ENCODE measurements at regions not wholly inside any gene's neighbourhood (a gene's known extent, or its start where the extent isn't known, plus 50 kb on each side); places are given as distances from the start of the nearest gene placed in this dataset.
"Not testable (repeated sequence)": the region's sequence is repeated elsewhere in the genome, so short reads cannot be mapped to it uniquely, and the experiment has no call there.

DNA sequence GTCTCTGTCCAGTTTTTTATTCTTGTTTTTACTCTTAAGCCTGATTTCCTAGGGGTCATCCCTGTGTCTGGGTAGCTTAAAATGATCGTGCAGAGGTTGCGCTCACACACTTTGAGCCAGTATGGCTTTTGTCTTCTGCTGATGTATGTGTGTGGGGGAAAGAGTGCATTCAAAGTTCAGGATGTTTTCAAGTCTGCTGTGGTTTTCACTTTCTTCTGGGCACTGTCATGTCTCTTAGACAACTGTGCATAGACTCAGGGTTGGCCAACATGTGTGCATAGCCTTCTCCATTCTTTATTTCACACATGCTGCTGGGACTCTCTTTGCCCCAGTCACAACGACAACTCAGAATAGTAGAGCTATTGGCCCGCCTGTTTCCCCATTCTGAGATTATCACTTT, 139.1 kb downstream of the WNT7A start:
- no peaks in the 10 kb centered on the region for H3K4me1 Mint-ChIP-seq (ENCODE audit: low read depth, unreplicated experiment)
- H3K27me3 Mint-ChIP-seq (ENCODE audit: unreplicated experiment): no peaks in the 10 kb centered on the region
- no peak for TF ChIP-seq CTCF (IDR thresholded peaks at IDR 0.05; ENCODE audit: partially characterized antibody, unreplicated experiment)
- no peak overlapping the region for H3K27ac Mint-ChIP-seq (ENCODE audit: unreplicated experiment)
- no peak for DNase-seq
- H3K4me3 Mint-ChIP-seq (ENCODE audit: unreplicated experiment): no peak overlapping the region
- H3K36me3 Mint-ChIP-seq (ENCODE audit: unreplicated experiment): peaks cover 10% of the 10 kb centered on the region
- peaks cover 4% of the 10 kb centered on the region for H3K9me3 Mint-ChIP-seq (ENCODE audit: unreplicated experiment)

DNA sequence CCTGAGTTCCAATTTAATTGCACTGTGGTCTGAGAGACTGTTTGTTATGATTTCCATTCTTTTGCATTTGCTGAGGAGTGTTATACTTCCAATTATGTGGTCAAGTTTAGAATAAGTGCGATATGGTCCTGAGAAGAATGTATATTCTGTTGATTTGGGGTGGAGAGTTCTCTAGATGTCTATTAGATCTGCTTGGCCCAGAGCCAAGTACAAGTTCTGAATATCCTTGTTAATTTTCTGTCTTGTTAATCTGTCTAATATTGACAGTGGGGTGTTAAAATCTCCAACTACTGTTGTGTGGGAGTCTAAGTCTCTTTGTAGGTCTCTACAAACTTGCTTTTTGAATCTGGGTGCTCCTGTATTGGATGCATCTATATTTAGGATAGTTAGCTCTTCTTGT, 146.1 kb downstream of the WNT7A start:
- not testable (repeated sequence) for H3K27me3 Mint-ChIP-seq (ENCODE audit: unreplicated experiment); DNase-seq; H3K9me3 Mint-ChIP-seq (ENCODE audit: unreplicated experiment); H3K4me1 Mint-ChIP-seq (ENCODE audit: low read depth, unreplicated experiment); H3K4me3 Mint-ChIP-seq (ENCODE audit: unreplicated experiment); H3K27ac Mint-ChIP-seq (ENCODE audit: unreplicated experiment)
- H3K36me3 Mint-ChIP-seq (ENCODE audit: unreplicated experiment): peaks cover 12% of the 10 kb centered on the region

- H3K4me3 Mint-ChIP-seq (ENCODE audit: unreplicated experiment): no peak overlapping the region
- no peak for DNase-seq
- H3K27ac Mint-ChIP-seq (ENCODE audit: unreplicated experiment): no peak overlapping the region
- no peak for TF ChIP-seq CTCF (IDR thresholded peaks at IDR 0.05; ENCODE audit: partially characterized antibody, unreplicated experiment)
- peaks cover 2% of the 10 kb centered on the region for H3K9me3 Mint-ChIP-seq (ENCODE audit: unreplicated experiment)
- H3K27me3 Mint-ChIP-seq (ENCODE audit: unreplicated experiment): no peaks in the 10 kb centered on the region
- H3K4me1 Mint-ChIP-seq (ENCODE audit: low read depth, unreplicated experiment): no peaks in the 10 kb centered on the region
- peaks cover 6% of the 10 kb centered on the region for H3K36me3 Mint-ChIP-seq (ENCODE audit: unreplicated experiment)
Observed at GRCh38 chr3:13728487-13728886, 151.4 kb downstream of the WNT7A start.

GRCh38 chr3:13727890-13728289, 152.0 kb downstream of the WNT7A start:
- no peak overlapping the region for H3K27ac Mint-ChIP-seq (ENCODE audit: unreplicated experiment)
- H3K27me3 Mint-ChIP-seq (ENCODE audit: unreplicated experiment): no peaks in the 10 kb centered on the region
- H3K9me3 Mint-ChIP-seq (ENCODE audit: unreplicated experiment): peaks cover 4% of the 10 kb centered on the region
- DNase-seq: no peak
- TF ChIP-seq CTCF (IDR thresholded peaks at IDR 0.05; ENCODE audit: partially characterized antibody, unreplicated experiment): no peak
- no peaks in the 10 kb centered on the region for H3K4me1 Mint-ChIP-seq (ENCODE audit: low read depth, unreplicated experiment)
- peaks cover 8% of the 10 kb centered on the region for H3K36me3 Mint-ChIP-seq (ENCODE audit: unreplicated experiment)
- no peak overlapping the region for H3K4me3 Mint-ChIP-seq (ENCODE audit: unreplicated experiment)

- no peak for DNase-seq
- H3K27me3 Mint-ChIP-seq (ENCODE audit: unreplicated experiment): no peaks in the 10 kb centered on the region
- peaks cover 3% of the 10 kb centered on the region for H3K9me3 Mint-ChIP-seq (ENCODE audit: unreplicated experiment)
- H3K27ac Mint-ChIP-seq (ENCODE audit: unreplicated experiment): no peak overlapping the region
- H3K4me3 Mint-ChIP-seq (ENCODE audit: unreplicated experiment): no peak overlapping the region
- H3K4me1 Mint-ChIP-seq (ENCODE audit: low read depth, unreplicated experiment): no peaks in the 10 kb centered on the region
- H3K36me3 Mint-ChIP-seq (ENCODE audit: unreplicated experiment): peaks cover 17% of the 10 kb centered on the region
- no peak for TF ChIP-seq CTCF (IDR thresholded peaks at IDR 0.05; ENCODE audit: partially characterized antibody, unreplicated experiment)
Observed at GRCh38 chr3:13723676-13724207, 156.1 kb downstream of the WNT7A start.

Measured in glutamatergic neuron (in vitro differentiated cells).